ENCODE measurements at regions not wholly inside any gene's neighbourhood (a gene's known extent, or its start where the extent isn't known, plus 50 kb on each side); places are given as distances from the start of the nearest gene placed in this dataset.

- Histone ChIP-seq H3K9ac (ENCODE audit: low read length) (no peak overlapping the region), H3K79me2 (replicated peaks; ENCODE audit: insufficient read depth, low read length) (no peaks in the 10 kb centered on the region), H3K9me2 (ENCODE audit: insufficient read depth, low read length) (no peaks in the 10 kb centered on the region), H3K9me3 (ENCODE audit: low read length) (no peaks in the 10 kb centered on the region), H3F3A (ENCODE audit: insufficient read depth, low read length, poor library complexity, severe bottlenecking) (no peaks in the 10 kb centered on the region), H3K36me3 (ENCODE audit: insufficient read depth, low read length) (no peaks in the 10 kb centered on the region), H3K4me3 (ENCODE audit: low read length) (no peak overlapping the region), H3K27ac (ENCODE audit: low read length) (no peak overlapping the region), H3K4me2 (ENCODE audit: low read length) (no peak overlapping the region), H4K20me1 (ENCODE audit: insufficient read depth) (no peaks in the 10 kb centered on the region), H3K27me3 (ENCODE audit: insufficient read depth, low read depth, low read length) (no peaks in the 10 kb centered on the region), H2AFZ (ENCODE audit: low read depth, low read length) (no peak overlapping the region)
- TF ChIP-seq RAD21 (conservative IDR thresholded peaks at IDR 0.05) (no peak), POLR2AphosphoS5 (IDR thresholded peaks at IDR 0.05) (no peak), REST (IDR thresholded peaks at IDR 0.05; ENCODE audit: borderline replicate concordance) (no peak), EZH2 (IDR thresholded peaks at IDR 0.05; ENCODE audit: borderline replicate concordance, insufficient read depth, low read length, poor library complexity, severe bottlenecking) (no peak), MXI1 (conservative IDR thresholded peaks at IDR 0.05; ENCODE audit: poor library complexity, severe bottlenecking) (no peak), SMC3 (conservative IDR thresholded peaks at IDR 0.05; ENCODE audit: poor library complexity) (no peak), TAF1 (IDR thresholded peaks at IDR 0.05; ENCODE audit: low read depth) (no peak), EP300 (conservative IDR thresholded peaks at IDR 0.05; ENCODE audit: poor library complexity, severe bottlenecking) (no peak)
- TF ChIP-seq, protein P1, sequence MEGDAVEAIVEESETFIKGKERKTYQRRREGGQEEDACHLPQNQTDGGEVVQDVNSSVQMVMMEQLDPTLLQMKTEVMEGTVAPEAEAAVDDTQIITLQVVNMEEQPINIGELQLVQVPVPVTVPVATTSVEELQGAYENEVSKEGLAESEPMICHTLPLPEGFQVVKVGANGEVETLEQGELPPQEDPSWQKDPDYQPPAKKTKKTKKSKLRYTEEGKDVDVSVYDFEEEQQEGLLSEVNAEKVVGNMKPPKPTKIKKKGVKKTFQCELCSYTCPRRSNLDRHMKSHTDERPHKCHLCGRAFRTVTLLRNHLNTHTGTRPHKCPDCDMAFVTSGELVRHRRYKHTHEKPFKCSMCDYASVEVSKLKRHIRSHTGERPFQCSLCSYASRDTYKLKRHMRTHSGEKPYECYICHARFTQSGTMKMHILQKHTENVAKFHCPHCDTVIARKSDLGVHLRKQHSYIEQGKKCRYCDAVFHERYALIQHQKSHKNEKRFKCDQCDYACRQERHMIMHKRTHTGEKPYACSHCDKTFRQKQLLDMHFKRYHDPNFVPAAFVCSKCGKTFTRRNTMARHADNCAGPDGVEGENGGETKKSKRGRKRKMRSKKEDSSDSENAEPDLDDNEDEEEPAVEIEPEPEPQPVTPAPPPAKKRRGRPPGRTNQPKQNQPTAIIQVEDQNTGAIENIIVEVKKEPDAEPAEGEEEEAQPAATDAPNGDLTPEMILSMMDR (IDR thresholded peaks at IDR 0.05; ENCODE audit: poor library complexity, severe bottlenecking) = no peak
These were observed 383.8 kb upstream of the CITED2 start for GRCh38 chr6:139758209-139758611.

DNA sequence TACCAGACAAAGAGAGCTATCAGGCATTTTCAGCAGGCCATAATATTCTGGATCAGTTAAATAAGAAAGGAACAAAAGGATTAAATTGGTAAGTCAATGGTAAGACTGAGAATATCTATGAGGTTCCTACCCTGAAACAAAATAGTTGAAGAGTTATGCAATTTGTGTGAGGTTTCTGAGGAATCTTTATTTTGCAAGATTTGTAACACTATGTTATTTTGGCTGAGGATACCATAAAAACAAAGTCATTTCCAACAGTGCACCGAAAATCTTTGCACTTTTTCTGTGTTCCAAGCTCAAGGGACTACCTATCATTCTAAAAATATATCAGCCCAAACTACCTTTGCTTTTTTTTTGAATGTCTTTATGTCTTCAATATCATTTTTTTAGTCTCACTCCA, 383.3 kb upstream of the CITED2 start:
- Histone ChIP-seq H3K36me3 (ENCODE audit: insufficient read depth, low read length) (no peaks in the 10 kb centered on the region), H3K9me3 (ENCODE audit: low read length) (no peaks in the 10 kb centered on the region), H2AFZ (ENCODE audit: low read depth, low read length) (no peak overlapping the region), H3K4me3 (ENCODE audit: low read length) (no peak overlapping the region), H3F3A (ENCODE audit: insufficient read depth, low read length, poor library complexity, severe bottlenecking) (no peaks in the 10 kb centered on the region), H3K9ac (ENCODE audit: low read length) (no peak overlapping the region), H3K4me2 (ENCODE audit: low read length) (no peak overlapping the region), H3K27ac (ENCODE audit: low read length) (no peak overlapping the region), H3K79me2 (replicated peaks; ENCODE audit: insufficient read depth, low read length) (no peaks in the 10 kb centered on the region), H4K20me1 (ENCODE audit: insufficient read depth) (no peaks in the 10 kb centered on the region), H3K9me2 (ENCODE audit: insufficient read depth, low read length) (no peaks in the 10 kb centered on the region), H3K27me3 (ENCODE audit: insufficient read depth, low read depth, low read length) (no peaks in the 10 kb centered on the region)
- TF ChIP-seq REST (IDR thresholded peaks at IDR 0.05; ENCODE audit: borderline replicate concordance) (no peak), EP300 (conservative IDR thresholded peaks at IDR 0.05; ENCODE audit: poor library complexity, severe bottlenecking) (no peak), SMC3 (conservative IDR thresholded peaks at IDR 0.05; ENCODE audit: poor library complexity) (no peak), TAF1 (IDR thresholded peaks at IDR 0.05; ENCODE audit: low read depth) (no peak), POLR2AphosphoS5 (IDR thresholded peaks at IDR 0.05) (no peak), RAD21 (conservative IDR thresholded peaks at IDR 0.05) (no peak), EZH2 (IDR thresholded peaks at IDR 0.05; ENCODE audit: borderline replicate concordance, insufficient read depth, low read length, poor library complexity, severe bottlenecking) (no peak), MXI1 (conservative IDR thresholded peaks at IDR 0.05; ENCODE audit: poor library complexity, severe bottlenecking) (no peak)
- TF ChIP-seq, protein P1 (IDR thresholded peaks at IDR 0.05; ENCODE audit: poor library complexity, severe bottlenecking) = no peak

Measured in neural cell (in vitro differentiated cells).